Stimulated activated CD8-positive, alpha-beta memory T cell treated with anti-CD3 and anti-CD28 coated beads, Interleukin-4, amount 100 ng/mL, for 24 hours (primary cell): ENCODE measurements at regions not wholly inside any gene's neighbourhood (a gene's known extent, or its start where the extent isn't known, plus 50 kb on each side); places are given as distances from the start of the nearest gene placed in this dataset.

ENCODE experiments used
- DNase-seq: peaks from one replicate; pipeline ENCODE4 v3.0.0-alpha.2; 2020; ENCODE audit warnings: low read depth

DNA sequence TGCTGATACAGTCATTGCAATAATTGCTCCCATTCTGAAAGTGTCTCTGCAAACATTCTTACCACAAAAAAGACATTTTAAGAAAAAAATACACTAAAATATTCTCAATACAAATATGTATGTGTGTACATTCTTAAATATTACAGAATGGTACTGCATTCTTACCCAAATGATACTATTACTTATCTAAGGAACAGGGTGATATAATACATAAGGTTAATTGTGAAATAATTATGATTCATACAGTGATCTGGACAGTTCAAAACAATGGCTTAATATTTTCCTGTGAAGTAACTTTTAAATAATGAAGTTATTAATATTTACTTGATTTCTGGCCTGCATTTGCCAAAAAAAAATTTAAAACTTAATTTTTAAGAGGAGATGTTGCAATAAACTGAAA lies 694.6 kb downstream of the TUSC7 start:
- DNase-seq: no peak

DNA sequence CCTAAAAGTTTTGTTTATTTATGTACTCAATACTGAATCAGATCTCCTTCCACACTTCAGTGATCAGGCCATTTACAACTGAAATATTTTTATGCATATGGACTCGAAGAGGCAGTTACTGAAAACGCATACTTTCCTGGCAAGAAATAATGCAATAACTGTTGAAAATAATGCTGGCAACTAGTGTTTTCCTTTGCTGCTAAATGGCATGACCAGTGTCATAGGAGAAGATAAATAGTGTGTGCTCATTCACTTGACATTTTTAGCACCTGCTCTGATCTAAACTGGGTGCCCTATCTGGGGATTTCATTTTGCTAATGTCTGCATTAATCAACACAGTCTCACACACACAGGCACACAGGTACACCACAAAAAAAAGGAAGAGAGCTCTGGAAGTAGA lies 695.2 kb downstream of the TUSC7 start:
- DNase-seq: no peak

DNA sequence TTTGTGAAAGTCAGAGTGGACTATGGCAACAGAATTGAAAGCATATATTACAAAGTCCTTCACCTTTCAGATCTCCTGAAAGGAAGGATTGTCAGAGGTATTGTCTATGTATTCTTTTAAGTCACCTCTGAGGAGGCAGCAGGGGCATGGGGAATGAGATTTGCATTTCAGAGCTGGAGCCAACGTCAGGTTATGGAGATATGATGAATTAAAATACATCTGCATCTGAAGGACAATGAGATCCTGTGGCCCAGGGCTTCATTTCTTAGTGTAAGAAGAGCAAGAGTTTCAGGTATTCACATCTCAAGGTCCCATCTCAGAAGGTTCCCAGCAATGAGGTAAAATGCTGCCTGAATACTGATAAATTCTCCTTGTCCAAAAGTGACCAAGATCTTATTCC lies 695.8 kb downstream of the TUSC7 start:
- no peak for DNase-seq

DNA sequence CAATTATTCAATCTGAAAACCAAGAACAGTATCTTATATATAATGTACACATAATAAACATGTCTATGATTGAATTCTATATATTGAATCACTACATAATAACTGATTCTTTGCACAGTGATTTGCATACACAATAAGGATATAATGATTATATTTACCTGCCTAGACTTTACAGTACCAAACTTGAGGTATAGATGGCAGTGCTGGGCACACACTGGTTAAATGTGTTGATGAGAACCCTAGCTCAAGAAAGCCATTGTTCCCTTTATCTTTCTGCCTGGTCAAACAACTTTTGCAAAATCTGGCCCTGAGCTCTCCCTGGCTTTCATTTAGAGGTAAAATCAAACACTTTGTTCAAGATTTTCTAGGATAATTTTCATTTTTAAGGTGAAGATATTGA lies 697.7 kb downstream of the TUSC7 start:
- no peak for DNase-seq

DNA sequence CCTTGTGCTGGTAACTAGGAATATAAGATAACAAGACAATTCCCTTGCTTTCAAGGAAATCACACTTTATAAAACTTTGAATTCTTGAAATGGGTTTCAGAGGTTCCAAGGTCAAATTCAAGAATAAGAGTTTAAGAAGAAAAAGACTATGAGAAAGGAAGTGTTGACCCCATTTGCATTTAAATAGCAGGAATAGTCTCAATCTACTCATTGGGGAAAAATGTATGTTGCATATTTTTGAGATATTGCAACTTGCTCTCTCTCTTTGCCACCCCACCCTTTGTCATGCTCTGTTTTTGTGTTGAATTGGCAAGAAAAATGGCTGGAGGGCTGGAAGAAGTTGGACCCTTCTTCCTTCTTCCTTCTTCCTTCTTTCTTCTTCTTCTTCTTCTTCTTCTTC lies 699.2 kb downstream of the TUSC7 start:
- no peak for DNase-seq

DNA sequence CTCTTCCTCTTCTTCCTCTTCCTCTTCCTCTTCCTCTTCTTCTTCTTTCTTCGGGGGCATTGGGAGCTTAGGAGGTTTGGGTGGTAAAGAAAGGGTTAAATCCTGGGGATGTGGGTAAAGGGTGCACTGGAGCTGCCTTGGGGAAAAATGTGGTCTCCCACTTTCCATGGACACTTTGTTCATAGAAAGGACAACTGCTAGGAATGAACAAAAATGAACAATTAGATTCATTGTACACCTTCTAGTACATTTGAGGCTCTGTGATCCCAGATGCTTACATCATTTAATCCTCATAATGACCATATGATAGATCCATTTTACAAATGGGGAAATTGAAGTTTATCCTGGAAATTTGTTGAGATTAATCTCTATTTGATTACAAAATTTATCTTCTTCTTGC lies 699.7 kb downstream of the TUSC7 start:
- DNase-seq: no peak

DNA sequence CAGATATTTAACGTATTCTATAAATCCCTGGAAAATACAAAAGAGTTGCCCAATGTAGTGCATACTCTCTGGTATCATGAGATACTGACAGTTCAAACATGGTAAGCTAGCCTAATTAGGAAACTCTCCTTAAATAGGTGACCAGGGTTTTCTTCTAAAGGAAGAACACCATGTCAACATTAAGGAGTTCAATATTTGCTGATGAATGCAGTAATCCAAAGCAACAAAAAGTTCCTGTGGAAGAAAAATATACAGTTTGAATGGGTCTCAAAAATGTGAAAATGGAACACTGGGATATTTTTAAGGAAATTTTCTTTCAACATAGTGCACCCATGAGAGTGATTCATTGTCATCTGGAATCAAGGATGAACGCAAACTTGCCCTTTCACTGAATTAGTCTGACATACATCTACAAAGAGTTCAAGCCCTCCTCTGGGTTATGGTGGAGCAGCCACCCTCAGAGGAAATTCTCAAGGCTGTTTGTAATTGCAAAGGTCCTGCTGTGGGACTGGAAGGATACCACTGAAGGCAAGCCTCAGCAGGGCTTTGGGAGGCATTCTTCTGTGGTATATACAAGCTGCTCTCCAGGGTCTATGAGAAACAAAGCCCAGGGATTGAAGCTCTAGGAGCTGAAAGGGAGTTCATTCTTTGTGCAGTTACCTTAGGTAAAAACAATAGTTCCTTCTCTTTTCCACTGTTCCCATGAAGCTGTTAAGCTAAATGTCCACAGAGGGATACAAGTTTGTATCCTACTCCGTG lies 700.3 kb downstream of the TUSC7 start:
- DNase-seq: no peak

DNA sequence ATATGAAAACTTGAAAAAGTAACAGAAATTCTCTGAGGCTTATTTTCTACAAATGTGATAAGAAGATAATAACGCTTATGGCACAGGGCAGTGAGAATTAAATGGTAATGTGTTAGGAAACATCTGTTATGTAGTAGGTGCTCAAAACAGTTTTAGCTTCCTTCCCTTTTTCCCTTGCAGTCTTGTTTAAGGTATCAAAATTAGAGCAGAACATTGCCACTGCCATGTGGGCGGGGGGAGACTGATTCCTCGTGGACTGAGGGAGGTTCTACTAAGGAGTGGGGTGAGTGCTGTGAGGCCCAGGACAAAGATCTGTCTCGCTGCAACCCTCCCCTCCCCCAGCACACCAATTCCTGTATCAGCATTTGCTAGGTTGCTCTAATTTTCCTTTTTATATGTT lies 702.4 kb downstream of the TUSC7 start:
- no peak for DNase-seq

DNA sequence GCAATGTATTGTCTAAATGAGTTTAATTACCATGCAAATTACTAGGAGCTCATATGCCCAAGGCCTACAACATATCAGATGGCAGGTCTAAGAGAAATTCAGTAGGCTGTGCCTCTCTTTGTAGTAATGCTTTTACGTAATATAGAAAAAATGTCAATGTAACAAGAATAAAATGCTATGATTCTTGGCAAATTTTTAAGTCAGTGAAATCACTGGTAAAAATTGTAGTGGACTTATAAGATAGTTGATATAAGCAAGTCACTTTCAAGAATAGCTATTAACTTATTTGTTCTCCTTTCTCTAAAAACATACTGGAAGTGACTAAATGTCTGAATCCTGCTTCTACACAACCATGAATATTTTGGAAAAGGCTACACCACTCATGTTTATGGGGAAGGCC lies 707.8 kb downstream of the TUSC7 start:
- DNase-seq: no peak

DNA sequence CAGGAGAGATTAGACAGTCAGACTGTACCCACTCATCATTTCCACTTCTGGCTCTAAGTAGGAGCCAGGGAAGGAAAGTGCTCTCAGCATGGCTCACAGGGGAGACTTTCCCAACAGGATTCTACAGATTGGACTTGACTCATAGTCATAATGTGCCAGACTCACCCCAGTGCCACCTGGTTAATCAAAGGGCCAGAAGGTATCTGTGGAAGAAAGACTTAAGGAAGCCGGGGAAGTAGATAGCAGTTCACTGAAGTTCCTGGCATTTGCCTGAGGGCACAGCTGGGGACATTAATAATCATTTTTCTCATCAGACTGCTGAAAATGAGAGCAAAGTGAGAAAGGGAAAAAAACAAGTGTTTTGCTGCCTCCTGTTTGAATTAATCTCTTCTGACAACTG lies 717.5 kb downstream of the TUSC7 start:
- DNase-seq: no peak

DNA sequence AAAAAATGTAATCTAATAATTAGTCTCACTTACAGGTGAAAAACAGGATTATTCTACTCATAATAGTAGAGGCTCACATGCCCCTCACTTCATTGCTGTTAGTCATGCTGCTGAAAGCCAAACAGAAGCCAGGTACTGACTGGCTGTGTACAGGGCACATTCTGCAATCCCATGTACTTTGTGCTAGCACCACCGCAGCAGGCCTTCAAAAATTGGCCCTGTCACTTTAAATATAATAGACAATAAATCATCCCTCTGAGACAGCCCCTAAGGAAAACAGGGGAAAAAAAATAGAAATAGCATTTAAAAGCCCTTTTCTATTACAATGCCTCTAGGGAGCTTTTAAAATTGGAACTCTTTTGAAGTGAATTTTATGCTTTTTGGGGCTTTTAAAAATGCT lies 723.8 kb downstream of the TUSC7 start:
- DNase-seq: no peak

DNA sequence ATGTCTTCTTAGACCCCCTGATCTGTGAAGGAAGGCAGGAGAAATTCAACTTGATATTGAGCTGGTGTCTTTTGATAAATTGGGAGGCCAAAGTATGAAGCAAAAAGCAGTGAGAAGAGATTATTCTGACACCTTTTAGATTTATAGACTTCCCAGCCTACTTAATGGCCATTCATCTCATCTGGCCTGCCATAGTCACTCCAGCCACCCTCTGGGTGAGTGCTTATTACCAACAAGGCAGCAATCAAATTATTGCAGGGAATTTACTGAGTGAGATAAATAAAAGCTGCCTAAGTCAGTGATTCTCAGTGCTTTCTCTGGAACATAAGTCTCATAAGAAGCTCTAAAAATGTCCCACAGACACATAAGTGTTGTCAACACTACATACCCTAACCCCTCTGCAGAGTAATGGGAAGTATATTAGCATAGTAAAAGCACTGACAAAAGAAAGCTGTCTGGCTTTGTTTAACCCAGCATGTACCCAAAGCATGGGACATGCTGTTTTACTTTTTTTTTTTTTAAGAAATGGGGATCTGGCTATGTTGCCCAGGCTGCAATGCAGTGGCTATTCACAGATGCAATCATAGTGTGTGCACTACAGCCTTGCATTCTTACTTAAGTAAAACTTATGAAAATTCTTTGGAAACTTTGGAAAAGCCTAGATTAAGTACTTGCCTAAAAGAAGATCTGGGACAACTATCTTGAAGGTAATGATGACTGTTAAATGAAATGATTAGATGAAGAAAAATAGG lies 725.3 kb downstream of the TUSC7 start:
- DNase-seq: no peak

DNA sequence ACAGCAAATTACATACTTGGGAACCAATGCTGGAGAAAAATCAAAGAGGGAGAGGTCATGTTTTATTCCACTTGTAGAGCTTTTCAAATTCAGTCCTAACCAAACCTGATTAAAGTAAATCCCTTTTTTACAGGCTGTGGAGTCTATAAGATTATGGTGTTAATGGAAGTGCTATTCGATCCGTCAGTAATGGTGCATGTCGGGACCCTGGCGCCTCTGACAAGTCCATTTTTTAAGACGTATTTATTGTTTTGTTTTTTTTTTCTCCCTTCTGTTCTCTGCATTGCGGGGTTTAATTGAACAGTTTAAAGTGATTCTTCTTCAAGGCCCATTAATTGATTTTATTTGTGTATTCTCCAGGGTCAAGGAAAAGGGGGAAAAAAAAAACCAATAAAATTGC lies 725.9 kb downstream of the TUSC7 start:
- no peak for DNase-seq

DNA sequence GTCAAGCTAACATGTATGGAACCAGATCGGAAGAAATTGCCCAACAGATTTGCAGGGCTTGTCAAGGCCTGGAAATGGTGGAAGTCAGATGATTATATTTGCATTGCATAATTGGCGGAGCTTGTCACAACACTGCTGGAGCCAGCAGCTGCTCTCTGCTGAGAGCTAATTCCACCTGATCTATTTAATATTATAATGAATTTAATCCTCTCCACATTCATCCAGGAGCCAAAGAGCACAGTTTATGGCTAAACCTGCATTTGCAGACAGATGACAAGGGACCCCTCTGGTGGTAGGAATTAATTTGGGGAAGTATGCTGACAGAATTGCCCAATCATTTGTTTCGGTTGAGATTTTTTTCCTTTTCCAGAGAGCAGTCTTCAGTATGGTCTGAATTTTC lies 730.2 kb downstream of the TUSC7 start:
- no peak for DNase-seq

DNA sequence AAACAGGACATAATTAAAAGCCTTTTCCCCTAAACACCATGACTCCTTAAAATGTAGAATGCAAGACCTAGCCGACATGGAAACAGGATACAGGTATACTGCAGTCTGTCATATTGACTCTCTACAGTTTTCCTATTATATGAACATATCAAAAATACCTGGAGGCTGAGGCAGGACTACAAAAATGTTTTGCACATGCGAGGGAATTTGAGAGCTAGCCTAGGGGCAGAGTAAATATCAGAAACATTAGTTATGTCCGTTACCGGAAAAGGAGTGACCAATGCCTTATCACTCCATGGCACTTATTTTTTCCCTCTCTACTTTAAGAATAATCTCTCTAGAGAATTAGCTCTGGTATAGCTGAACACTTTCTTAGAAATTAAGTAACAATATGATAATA lies 732.3 kb downstream of the TUSC7 start:
- no peak for DNase-seq

DNA sequence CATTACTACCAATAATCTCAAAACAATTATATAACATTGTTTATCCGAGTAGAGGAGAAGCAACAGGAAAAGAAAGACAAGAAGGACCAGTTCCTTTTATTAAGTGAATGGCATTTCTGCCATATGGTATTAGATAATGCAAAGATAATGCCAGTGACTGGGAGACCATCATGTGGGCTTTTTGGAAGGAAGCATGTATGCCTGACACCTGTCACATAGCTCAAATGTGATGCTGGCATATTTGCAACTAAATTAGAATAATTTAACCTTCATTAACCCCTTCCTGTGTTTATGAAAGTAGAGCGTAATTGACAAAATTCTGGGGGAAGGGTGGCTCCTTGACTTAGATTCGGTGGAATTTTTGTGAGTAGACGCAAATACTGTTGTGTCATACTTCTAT lies 733.0 kb downstream of the TUSC7 start:
- DNase-seq: no peak

DNA sequence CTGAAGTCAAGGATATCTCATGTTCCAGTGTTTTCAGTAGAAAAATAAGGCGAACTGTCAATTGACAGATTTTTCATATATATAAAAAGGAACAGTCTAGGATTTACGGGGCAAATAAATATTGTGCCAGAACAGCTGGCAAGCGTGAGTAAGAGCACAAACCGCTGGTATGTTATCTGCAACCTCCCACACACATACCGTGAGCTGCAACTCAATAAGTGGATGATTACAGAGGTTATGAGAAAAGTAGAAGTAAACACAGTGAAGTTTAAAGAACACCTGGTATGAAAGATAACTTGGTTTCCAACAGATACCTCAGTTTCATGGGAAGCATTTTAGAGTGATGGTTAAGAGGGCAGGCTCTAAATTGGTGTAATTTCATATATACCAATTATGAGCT lies 733.4 kb downstream of the TUSC7 start:
- DNase-seq: no peak

DNA sequence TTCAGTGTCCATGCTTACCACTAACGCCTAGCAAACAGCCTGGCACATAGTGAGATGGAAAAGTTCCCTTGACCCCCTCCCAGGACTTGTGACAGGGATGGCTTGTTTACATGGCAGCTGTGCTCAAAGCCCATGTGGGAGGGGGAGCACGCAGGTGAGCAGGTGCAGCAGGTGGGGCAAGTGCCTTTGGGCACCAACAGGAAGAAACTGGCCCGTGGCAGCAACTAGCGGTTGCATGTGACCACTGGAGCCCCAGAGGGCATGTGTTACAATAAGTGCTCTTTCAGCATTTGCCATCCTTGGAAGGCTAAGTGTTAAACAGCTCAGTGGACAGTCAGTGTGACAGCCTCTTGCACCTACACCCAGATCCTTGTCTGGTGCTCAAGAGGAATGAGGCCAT lies 734.6 kb downstream of the TUSC7 start:
- no peak for DNase-seq

DNA sequence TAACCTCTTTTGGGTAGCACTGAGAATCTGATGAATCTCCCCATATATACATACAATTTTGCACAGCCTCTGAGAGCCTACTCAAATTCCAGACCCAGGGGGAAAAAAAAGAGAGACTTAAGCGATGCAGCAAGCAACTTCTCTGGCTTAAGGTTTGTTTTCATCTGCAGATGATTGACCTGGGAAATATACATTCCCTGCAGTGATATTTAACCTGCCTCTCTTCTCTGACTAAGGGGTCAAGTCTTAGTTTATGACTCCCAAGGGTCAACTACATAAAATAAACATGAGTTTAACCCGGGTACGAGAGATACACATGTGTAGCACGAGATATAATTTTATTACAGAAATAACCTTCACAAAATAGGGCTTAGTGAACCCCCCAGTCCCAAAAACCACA lies 737.8 kb downstream of the TUSC7 start:
- no peak for DNase-seq

DNA sequence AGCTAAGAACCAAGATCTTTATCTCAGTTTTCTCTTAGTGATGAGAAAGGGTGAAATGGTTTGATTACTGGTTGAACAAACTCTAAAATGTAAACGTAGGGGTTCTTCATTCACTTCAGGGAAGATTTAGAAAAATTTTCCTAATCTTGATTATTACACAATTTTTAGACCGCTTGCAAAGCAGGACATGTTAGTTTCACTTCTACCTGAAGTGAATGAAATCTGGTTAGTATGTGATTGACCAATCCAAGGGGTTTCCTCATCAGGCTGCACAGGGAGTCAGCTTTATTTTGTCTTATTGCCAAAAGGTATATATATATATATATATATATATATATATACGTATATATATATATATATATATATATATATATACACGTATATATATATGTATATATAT lies 740.4 kb downstream of the TUSC7 start:
- no peak for DNase-seq

DNA sequence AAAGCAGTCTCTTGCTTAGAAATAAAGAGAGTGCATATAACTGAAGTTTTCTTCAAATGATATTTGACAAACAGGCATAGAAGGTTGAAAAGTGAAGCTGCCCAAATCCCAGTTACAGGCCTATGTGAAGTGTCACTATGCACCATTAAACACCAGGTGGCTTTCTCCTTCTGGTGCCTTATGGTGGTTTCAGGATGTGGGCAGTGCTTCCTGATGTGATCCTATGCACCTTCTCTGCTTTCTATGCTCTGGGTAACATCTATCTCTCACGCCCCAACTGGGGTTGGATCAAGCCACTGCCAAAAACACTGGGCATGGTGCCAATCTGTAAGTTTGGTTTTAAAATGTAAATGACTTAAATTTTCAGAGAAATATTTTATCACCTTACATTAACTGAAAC lies 744.7 kb downstream of the TUSC7 start:
- no peak for DNase-seq

DNA sequence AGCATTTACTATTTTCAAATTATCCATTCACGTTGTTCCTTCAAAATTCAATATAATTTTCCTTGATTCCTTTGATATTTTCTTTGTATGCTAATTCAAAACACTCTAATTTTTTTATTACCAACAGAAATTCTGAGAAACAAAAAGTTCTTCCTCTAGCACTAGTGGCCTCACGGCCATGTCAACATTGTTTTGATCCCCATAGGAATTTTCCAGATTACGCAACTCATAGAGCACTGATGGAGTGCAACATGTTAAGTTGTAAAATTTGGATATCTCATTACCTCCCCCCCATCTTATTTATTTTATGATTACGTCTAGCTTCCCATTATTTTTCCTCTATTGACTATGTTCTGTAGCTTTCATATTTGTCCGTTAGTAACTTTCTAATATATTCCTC lies 745.3 kb downstream of the TUSC7 start:
- DNase-seq: no peak

DNA sequence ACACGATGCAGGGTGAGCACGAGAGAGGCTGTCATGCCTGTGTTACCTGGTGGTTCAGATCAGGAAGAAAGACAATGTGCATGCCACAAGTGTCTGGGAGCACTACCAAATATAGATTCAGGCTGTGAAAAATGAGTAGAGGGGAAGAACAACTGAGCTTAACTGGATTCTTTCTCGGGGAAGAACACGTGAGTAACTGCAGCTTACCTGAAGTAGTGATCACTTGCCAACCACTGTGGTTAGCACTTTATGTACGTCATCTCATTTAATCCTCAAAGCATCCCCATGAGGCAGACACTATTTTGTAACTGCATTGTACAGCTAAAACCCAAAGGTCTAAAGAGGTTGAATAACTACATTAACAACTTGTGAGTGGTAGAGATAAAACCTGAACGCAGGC lies 746.2 kb downstream of the TUSC7 start:
- DNase-seq: no peak
